ENCODE measurements at regions not wholly inside any gene's neighbourhood (a gene's known extent, or its start where the extent isn't known, plus 50 kb on each side); places are given as distances from the start of the nearest gene placed in this dataset.

- DNase-seq (ENCODE audit: extremely low spot score): no peak
- TF ChIP-seq FOXK2 (IDR thresholded peaks at IDR 0.05) (no peak), SP1 (IDR thresholded peaks at IDR 0.05) (no peak), ELF4 (IDR thresholded peaks at IDR 0.05) (no peak), ARNT (IDR thresholded peaks at IDR 0.05) (no peak), L3MBTL2 (conservative IDR thresholded peaks at IDR 0.05) (no peak), SUZ12 (IDR thresholded peaks at IDR 0.05) (no peak), NFRKB (IDR thresholded peaks at IDR 0.05) (no peak), CTBP1 (IDR thresholded peaks at IDR 0.05; ENCODE audit: borderline replicate concordance) (no peak), TARDBP (IDR thresholded peaks at IDR 0.05) (no peak), HDGF (IDR thresholded peaks at IDR 0.05; ENCODE audit: borderline replicate concordance) (no peak), ZNF384 (IDR thresholded peaks at IDR 0.05) (no peak), PKNOX1 (IDR thresholded peaks at IDR 0.05) (no peak)
- ChIA-PET CTCF (interaction anchor here (1.1 kb wide), 1 partner anchor 25 kb away, joined by 4 read pairs; no protein-coding TSS in a partner anchor), POLR2A (no interaction called here)
These were observed 381.9 kb upstream of the AGTR1 start for GRCh38 chr3:148315756-148316155.

- TF ChIP-seq NFRKB (IDR thresholded peaks at IDR 0.05) (no peak), FOXK2 (IDR thresholded peaks at IDR 0.05) (no peak)
- no peak for DNase-seq (ENCODE audit: extremely low spot score)
- ChIA-PET CTCF (no interaction called here), POLR2A (no interaction called here)
These were observed 379.5 kb upstream of the AGTR1 start for GRCh38 chr3:148318240-148318639.

- DNase-seq (ENCODE audit: extremely low spot score): no peak
- ChIA-PET CTCF (no interaction called here), POLR2A (no interaction called here)
- TF ChIP-seq FOXA1 (IDR thresholded peaks at IDR 0.05) (no peak), CTBP1 (IDR thresholded peaks at IDR 0.05; ENCODE audit: borderline replicate concordance) (no peak), ELF4 (IDR thresholded peaks at IDR 0.05) (no peak), HDGF (IDR thresholded peaks at IDR 0.05; ENCODE audit: borderline replicate concordance) (no peak), SUZ12 (IDR thresholded peaks at IDR 0.05) (no peak), TARDBP (IDR thresholded peaks at IDR 0.05) (no peak), FOXK2 (IDR thresholded peaks at IDR 0.05) (no peak), SP1 (IDR thresholded peaks at IDR 0.05) (no peak), ARNT (IDR thresholded peaks at IDR 0.05) (no peak), L3MBTL2 (conservative IDR thresholded peaks at IDR 0.05) (no peak), PKNOX1 (IDR thresholded peaks at IDR 0.05) (no peak), NFRKB (IDR thresholded peaks at IDR 0.05) (no peak), ZNF384 (IDR thresholded peaks at IDR 0.05) (no peak), FOXM1 (IDR thresholded peaks at IDR 0.05; ENCODE audit: borderline replicate concordance) (no peak), BHLHE40 (IDR thresholded peaks at IDR 0.05; ENCODE audit: borderline replicate concordance) (no peak), LEF1 (IDR thresholded peaks at IDR 0.05; ENCODE audit: borderline replicate concordance) (no peak)
These were observed 378.4 kb upstream of the AGTR1 start for GRCh38 chr3:148319161-148319915.

GRCh38 chr3:148319960-148320359, 377.7 kb upstream of the AGTR1 start:
- ChIA-PET POLR2A (no interaction called here), CTCF (no interaction called here)
- TF ChIP-seq FOXA1 (IDR thresholded peaks at IDR 0.05) (no peak), L3MBTL2 (conservative IDR thresholded peaks at IDR 0.05) (no peak), LEF1 (IDR thresholded peaks at IDR 0.05; ENCODE audit: borderline replicate concordance) (no peak), ELF4 (IDR thresholded peaks at IDR 0.05) (no peak), BHLHE40 (IDR thresholded peaks at IDR 0.05; ENCODE audit: borderline replicate concordance) (no peak), SP1 (IDR thresholded peaks at IDR 0.05) (no peak), PKNOX1 (IDR thresholded peaks at IDR 0.05) (no peak), SUZ12 (IDR thresholded peaks at IDR 0.05) (no peak), HDGF (IDR thresholded peaks at IDR 0.05; ENCODE audit: borderline replicate concordance) (no peak), NFRKB (IDR thresholded peaks at IDR 0.05) (no peak), ARNT (IDR thresholded peaks at IDR 0.05) (no peak), FOXM1 (IDR thresholded peaks at IDR 0.05; ENCODE audit: borderline replicate concordance) (no peak), ZNF384 (IDR thresholded peaks at IDR 0.05) (no peak), TARDBP (IDR thresholded peaks at IDR 0.05) (no peak), FOXK2 (IDR thresholded peaks at IDR 0.05) (no peak), CTBP1 (IDR thresholded peaks at IDR 0.05; ENCODE audit: borderline replicate concordance) (no peak)
- no peak for DNase-seq (ENCODE audit: extremely low spot score)

- ChIA-PET CTCF (no interaction called here), POLR2A (no interaction called here)
- no peak for DNase-seq (ENCODE audit: extremely low spot score)
- TF ChIP-seq ZNF384 (IDR thresholded peaks at IDR 0.05): no peak
These were observed 368.0 kb upstream of the AGTR1 start for GRCh38 chr3:148329481-148330235.

- DNase-seq (ENCODE audit: extremely low spot score): no peak
- ChIA-PET POLR2A (no interaction called here), CTCF (no interaction called here)
- no peak for TF ChIP-seq L3MBTL2 (conservative IDR thresholded peaks at IDR 0.05)
- TF ChIP-seq PKNOX1 (IDR thresholded peaks at IDR 0.05): no peak
- TF ChIP-seq HDGF (IDR thresholded peaks at IDR 0.05; ENCODE audit: borderline replicate concordance): no peak
- no peak for TF ChIP-seq FOXA1 (IDR thresholded peaks at IDR 0.05)
- TF ChIP-seq LEF1 (IDR thresholded peaks at IDR 0.05; ENCODE audit: borderline replicate concordance): no peak
- no peak for TF ChIP-seq ELF4 (IDR thresholded peaks at IDR 0.05)
- no peak for TF ChIP-seq ZNF384 (IDR thresholded peaks at IDR 0.05)
- TF ChIP-seq ARNT (IDR thresholded peaks at IDR 0.05): no peak
- TF ChIP-seq SUZ12 (IDR thresholded peaks at IDR 0.05): no peak
- no peak for TF ChIP-seq FOXK2 (IDR thresholded peaks at IDR 0.05)
- no peak for TF ChIP-seq TARDBP (IDR thresholded peaks at IDR 0.05)
- no peak for TF ChIP-seq CTBP1 (IDR thresholded peaks at IDR 0.05; ENCODE audit: borderline replicate concordance)
These were observed 367.2 kb upstream of the AGTR1 start for GRCh38 chr3:148330542-148330941.

Measured in HEK293T (cell line).